KOPT-K1 (cell line): ENCODE measurements at regions not wholly inside any gene's neighbourhood (a gene's known extent, or its start where the extent isn't known, plus 50 kb on each side); places are given as distances from the start of the nearest gene placed in this dataset.
"Not testable (repeated sequence)": the region's sequence is repeated elsewhere in the genome, so short reads cannot be mapped to it uniquely, and the experiment has no call there.

ENCODE experiments used
- H3K27ac ChIP-seq: fragments of 200-600 bp; sonication (generic); 2 replicates; pipeline ENCODE4 v1.5.1; 2016; ENCODE audit warnings: antibody characterized with exemption, mild to moderate bottlenecking, low read depth, low read length; ENCODE audit not compliant: poor library complexity, severe bottlenecking
- H3K36me3 ChIP-seq: fragments of 200-600 bp; sonication (generic); 2 replicates; pipeline ENCODE4 v1.5.1; 2017; ENCODE audit warnings: antibody characterized with exemption, mild to moderate bottlenecking, low read length, moderate library complexity; ENCODE audit not compliant: insufficient read depth
- H3K9me3 ChIP-seq: fragments of 200-600 bp; sonication (generic); 2 replicates; pipeline ENCODE4 v1.5.1; 2017; ENCODE audit warnings: antibody characterized with exemption, low read length, mild to moderate bottlenecking; ENCODE audit not compliant: insufficient read depth, poor library complexity, severe bottlenecking

DNA sequence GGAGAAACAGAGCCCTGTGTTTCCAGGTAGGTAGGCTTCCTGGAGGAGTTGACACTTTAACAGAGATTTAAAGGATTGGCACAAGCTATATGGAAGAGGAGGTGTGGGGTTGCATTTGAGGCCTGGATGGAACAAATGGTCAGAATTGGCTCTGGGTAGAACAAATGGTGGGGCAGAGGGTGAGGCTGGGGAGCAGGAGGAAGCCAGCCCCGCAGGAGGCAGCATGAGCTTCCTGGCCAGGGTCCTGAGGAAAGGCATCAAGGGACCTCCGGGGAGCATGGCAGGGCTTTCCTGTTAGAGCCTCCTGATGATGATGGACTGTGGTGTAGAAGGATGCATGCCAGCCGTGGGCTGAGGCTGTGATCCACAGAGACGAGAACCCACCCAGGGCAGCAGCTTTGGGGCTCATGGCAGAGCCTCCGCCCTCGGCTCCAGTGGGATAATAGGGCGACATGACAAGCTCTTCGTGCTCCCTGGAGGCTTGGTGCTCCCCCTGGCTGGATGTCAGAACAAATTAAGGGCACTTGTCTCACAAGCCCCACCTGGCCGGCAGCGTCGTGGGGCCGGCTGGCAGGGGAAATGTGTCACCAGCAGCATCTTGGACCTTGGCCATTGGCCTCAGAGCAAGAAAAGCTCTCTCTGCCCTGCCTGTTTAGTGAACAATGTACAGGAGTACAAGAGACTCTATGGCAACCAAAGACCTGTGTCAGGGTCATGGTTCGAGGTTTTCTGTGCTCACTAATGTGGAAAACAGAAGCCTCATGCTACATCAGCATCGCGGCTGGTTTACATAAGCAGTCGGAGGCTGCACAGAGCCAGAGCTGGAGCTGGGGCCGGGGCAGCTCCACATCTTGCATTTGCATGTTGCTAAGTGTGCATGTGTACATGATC, 153.5 kb downstream of the MYCN start:
- H3K36me3 ChIP-seq, result no peaks in the 10 kb centered on the region
- no peaks in the 10 kb centered on the region for H3K9me3 ChIP-seq
- no peak overlapping the region for H3K27ac ChIP-seq

- Histone ChIP-seq H3K9me3 (no peaks in the 10 kb centered on the region), H3K36me3 (no peaks in the 10 kb centered on the region), H3K27ac (no peak overlapping the region)
Measured at GRCh38 chr2:16092861-16093638, 152.7 kb downstream of the MYCN start.

GRCh38 chr2:16091576-16092282, 151.4 kb downstream of the MYCN start:
- H3K36me3 ChIP-seq, result no peaks in the 10 kb centered on the region
- no peaks in the 10 kb centered on the region for H3K9me3 ChIP-seq
- no peak overlapping the region for H3K27ac ChIP-seq

DNA sequence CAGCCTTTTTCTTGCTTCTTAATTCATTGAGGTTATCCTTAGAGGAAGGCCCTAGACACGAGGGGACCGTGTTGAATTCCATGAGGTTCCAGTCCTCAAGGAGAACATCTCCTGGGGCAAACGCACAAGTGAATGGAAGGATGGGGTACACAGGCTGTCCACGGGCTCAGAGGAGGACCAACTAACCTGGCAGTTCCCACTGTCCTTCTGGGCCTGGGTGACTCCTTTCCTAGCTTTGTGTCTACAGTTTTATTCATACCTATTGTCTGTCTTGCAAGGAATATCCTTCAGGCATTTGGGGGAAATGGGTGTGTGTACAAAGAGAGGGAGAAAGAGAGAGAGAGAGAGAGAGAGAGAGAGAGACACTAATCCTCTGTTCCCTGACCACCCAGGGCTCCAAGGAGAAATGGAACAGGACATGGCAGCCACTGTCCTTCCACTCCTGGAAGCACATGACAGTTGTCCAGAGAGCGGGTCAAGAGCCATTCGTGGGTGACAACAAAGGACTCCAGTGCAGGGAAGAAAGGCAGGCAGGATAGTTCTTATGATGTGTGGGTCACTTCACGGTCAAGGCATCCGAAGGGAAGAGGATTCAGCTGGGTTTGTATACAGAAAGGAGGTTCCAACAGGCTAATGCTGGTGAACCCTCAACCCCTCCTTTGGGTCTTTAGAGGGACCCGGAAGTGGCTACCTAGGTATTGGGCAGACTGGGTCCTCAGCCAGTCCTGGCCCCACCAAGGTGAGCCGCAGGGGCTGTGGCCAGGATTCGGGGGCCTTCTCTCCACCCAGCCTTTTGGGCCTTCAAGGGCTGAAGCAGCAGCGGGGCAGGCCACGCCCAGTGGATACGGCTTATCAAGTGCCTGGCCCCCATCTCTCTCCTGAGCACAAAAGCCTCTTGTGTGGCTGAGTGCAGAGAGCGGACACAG, 150.6 kb downstream of the MYCN start:
- H3K9me3 ChIP-seq, result no peaks in the 10 kb centered on the region
- H3K36me3 ChIP-seq, result no peaks in the 10 kb centered on the region
- no peak overlapping the region for H3K27ac ChIP-seq

DNA sequence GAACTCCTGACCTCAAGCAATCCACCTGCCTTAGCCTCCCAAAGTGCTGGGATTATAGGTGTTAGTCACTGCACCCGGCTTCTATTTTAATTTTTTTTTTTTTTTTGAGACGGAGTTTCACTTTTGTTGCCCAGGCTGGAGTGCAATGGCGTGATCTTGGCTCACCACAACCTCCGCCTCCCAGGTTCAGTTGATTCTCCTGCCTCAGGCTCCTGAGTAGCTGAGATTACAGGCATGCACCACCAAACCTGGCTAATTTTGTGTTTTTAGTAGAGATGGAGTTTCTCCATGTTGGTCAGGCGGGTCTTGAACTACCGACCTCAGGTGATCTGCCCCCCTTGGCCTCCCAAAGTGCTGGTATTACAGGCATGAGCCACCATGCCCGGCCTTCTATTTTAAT, 149.1 kb downstream of the MYCN start:
- H3K27ac ChIP-seq, H3K36me3 ChIP-seq: not testable (repeated sequence)

GRCh38 chr2:16088802-16089112, 148.4 kb downstream of the MYCN start:
- Histone ChIP-seq H3K27ac (no peak overlapping the region), H3K36me3 (no peaks in the 10 kb centered on the region)

More for the DNA sequence above, 149.1 kb downstream of the MYCN start:
- not testable (repeated sequence) for H3K9me3 ChIP-seq

DNA sequence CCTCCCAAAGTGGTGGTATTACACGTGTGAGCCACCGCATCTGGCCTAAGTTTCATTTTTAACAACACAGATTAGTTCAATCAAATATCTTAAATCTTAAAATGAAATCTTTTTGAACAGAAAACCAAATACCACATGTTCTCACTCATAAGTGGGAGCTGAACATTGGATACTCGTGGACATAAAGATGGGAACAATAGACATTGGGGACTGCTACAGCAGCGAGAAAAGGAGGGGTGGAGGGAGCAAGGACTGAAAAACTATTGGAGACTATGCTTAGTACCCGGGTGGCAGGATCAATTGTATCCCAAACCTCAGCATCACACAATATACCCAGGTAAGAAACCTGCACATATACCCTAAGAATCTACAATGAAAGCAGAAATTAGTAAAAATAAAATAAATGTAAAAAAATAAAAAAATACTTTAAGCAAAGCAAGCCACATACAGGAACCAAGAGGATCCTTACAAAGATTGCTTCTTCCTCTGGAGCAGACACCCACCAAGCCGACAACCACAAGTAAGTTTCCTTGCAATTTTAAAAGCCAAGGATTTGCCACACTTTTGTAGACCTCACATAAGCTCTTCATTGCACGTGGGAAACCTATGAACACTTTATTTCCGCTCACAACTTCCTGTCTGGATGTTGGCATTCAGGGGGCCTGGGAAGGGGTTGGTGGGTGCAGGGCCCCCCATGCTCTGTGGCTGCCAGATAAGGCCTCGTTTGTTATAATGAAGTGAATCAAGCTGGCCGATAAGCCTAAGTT, 147.9 kb downstream of the MYCN start:
- Histone ChIP-seq H3K27ac (no peak overlapping the region), H3K9me3 (no peaks in the 10 kb centered on the region), H3K36me3 (no peaks in the 10 kb centered on the region)

More at GRCh38 chr2:16088802-16089112, 148.4 kb downstream of the MYCN start:
- H3K9me3 ChIP-seq, result no peaks in the 10 kb centered on the region

DNA sequence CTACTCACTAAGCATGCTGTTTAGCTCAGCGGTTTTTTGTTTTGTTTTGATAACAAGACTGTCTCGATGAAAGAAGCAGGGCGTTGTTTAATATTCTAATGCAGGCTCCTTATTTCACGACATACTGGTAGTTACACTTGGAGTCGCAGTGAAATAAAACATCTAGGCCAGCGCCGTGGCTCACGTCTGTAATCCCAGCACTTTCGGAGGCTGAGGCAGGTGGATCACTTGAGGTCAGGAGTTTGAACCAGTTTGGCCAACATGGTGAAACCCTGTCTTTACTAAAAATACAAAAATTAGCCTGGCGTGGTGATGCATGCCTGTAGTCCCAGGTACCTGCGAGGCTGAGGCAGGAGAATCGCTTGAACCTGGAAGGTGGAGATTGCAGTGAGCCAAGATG, 145.8 kb downstream of the MYCN start:
- not testable (repeated sequence) for H3K27ac ChIP-seq, H3K9me3 ChIP-seq, H3K36me3 ChIP-seq

- Histone ChIP-seq H3K27ac (no peak overlapping the region), H3K9me3 (no peaks in the 10 kb centered on the region), H3K36me3 (no peaks in the 10 kb centered on the region)
Measured at GRCh38 chr2:16085073-16085472, 144.7 kb downstream of the MYCN start.

GRCh38 chr2:16084274-16084673, 143.9 kb downstream of the MYCN start:
- Histone ChIP-seq H3K27ac (no peak overlapping the region), H3K36me3 (no peaks in the 10 kb centered on the region), H3K9me3 (no peaks in the 10 kb centered on the region)

DNA sequence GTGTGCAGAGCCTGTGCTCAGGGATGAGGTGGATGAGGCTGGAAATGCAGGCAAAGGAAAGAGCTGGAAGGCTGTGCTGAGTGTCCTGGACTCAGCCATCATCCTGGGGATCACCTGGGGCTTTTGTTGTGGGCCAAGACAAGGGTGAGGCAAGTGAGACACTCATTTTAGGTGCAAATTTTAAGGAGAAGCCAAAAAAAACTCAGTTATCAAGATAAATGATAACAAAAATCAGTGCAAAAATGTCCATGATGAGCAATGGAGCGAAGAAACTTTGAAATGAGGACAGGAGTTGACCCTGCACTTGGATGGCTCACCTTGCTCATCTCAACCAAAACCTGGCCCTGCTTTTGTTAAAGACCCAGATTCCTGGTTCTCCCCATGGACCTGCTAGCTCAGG, 141.9 kb downstream of the MYCN start:
- H3K36me3 ChIP-seq, result no peaks in the 10 kb centered on the region
- H3K9me3 ChIP-seq, result no peaks in the 10 kb centered on the region
- no peak overlapping the region for H3K27ac ChIP-seq

- H3K36me3 ChIP-seq, result no peaks in the 10 kb centered on the region
- H3K9me3 ChIP-seq, result no peaks in the 10 kb centered on the region
- H3K27ac ChIP-seq, result no peak overlapping the region
Measured at GRCh38 chr2:16081316-16082200, 141.2 kb downstream of the MYCN start.

- Histone ChIP-seq H3K27ac (no peak overlapping the region), H3K9me3 (no peaks in the 10 kb centered on the region)
Measured at GRCh38 chr2:16080516-16080915, 140.2 kb downstream of the MYCN start.

More at GRCh38 chr2:16080516-16080915, 140.2 kb downstream of the MYCN start:
- no peaks in the 10 kb centered on the region for H3K36me3 ChIP-seq
